Bronchial epithelial cell (primary cell): ENCODE measurements at regions not wholly inside any gene's neighbourhood (a gene's known extent, or its start where the extent isn't known, plus 50 kb on each side); places are given as distances from the start of the nearest gene placed in this dataset.

ENCODE experiments used
- DNase-seq: peaks from one replicate; pipeline ENCODE4 v3.0.0-alpha.2; 2010; ENCODE audit warnings: low read depth
- FAIRE-seq: peaks from 2 replicates; lab custom pipeline; 2011; peaks lifted over from hg19 to GRCh38; lab: Jason Lieb, UNC
- H3K27me3 ChIP-seq: 2 replicates; pipeline ENCODE4 v1.5.1; 2011; ENCODE audit warnings: low read length; ENCODE audit not compliant: control insufficient read depth, insufficient read depth
- H3K36me3 ChIP-seq: 2 replicates; pipeline ENCODE4 v1.5.1; 2011; ENCODE audit warnings: low read length; ENCODE audit not compliant: control insufficient read depth, insufficient read depth
- H3K4me3 ChIP-seq: 2 replicates; pipeline ENCODE4 v1.5.1; 2011; ENCODE audit warnings: mild to moderate bottlenecking, low read depth, low read length, control low read depth
- CTCF ChIP-seq: IDR thresholded peaks from 2 replicates; pipeline ENCODE4 v1.5.1; 2011; ENCODE audit warnings: mild to moderate bottlenecking, moderate library complexity, low read length, control low read depth, inconsistent platforms; ENCODE audit not compliant: insufficient read depth, severe bottlenecking

- no peak for TF ChIP-seq CTCF
- DNase-seq = no peak
- H3K27me3 ChIP-seq = no peaks in the 10 kb centered on the region
- no peak overlapping the region for H3K4me3 ChIP-seq
- no peaks in the 10 kb centered on the region for H3K36me3 ChIP-seq
- no peak for FAIRE-seq
These were observed 312.1 kb upstream of the TUSC1 start for GRCh38 chr9:25990376-25990775.

GRCh38 chr9:25975667-25976066 is 297.4 kb upstream of the TUSC1 start:
- Histone ChIP-seq H3K4me3 (no peak overlapping the region), H3K36me3 (no peaks in the 10 kb centered on the region), H3K27me3 (no peaks in the 10 kb centered on the region)
- FAIRE-seq = no peak
- TF ChIP-seq CTCF = no peak
- no peak for DNase-seq

- Histone ChIP-seq H3K36me3 (no peaks in the 10 kb centered on the region), H3K27me3 (no peaks in the 10 kb centered on the region), H3K4me3 (no peak overlapping the region)
- DNase-seq (peak; percentile 38), FAIRE-seq (peak; percentile 13)
- TF ChIP-seq CTCF = peak; percentile 52
These were observed 286.0 kb upstream of the TUSC1 start for GRCh38 chr9:25964239-25964638.

GRCh38 chr9:25960178-25960577 is 281.9 kb upstream of the TUSC1 start:
- FAIRE-seq (no peak), DNase-seq (no peak)
- Histone ChIP-seq H3K36me3 (no peaks in the 10 kb centered on the region), H3K4me3 (no peak overlapping the region), H3K27me3 (no peaks in the 10 kb centered on the region)
- TF ChIP-seq CTCF = no peak

- DNase-seq (no peak), FAIRE-seq (no peak)
- TF ChIP-seq CTCF = no peak
These were observed 276.0 kb upstream of the TUSC1 start for GRCh38 chr9:25954209-25954608.

GRCh38 chr9:25948182-25948581 is 269.9 kb upstream of the TUSC1 start:
- no peak for FAIRE-seq

More at GRCh38 chr9:25954209-25954608, 276.0 kb upstream of the TUSC1 start:
- Histone ChIP-seq H3K27me3 (no peaks in the 10 kb centered on the region), H3K4me3 (no peak overlapping the region), H3K36me3 (no peaks in the 10 kb centered on the region)

More at GRCh38 chr9:25948182-25948581, 269.9 kb upstream of the TUSC1 start:
- H3K36me3 ChIP-seq = no peaks in the 10 kb centered on the region
- DNase-seq = no peak
- H3K27me3 ChIP-seq = no peaks in the 10 kb centered on the region
- TF ChIP-seq CTCF = no peak
- no peak overlapping the region for H3K4me3 ChIP-seq
